GM23248 (cell line): ENCODE measurements at regions not wholly inside any gene's neighbourhood (a gene's known extent, or its start where the extent isn't known, plus 50 kb on each side); places are given as distances from the start of the nearest gene placed in this dataset.
A peak's percentile ranks its signal among the peaks of the same experiment; 100 is the strongest.

ENCODE experiments used
- DNase-seq: peaks from one replicate; pipeline ENCODE4 v3.0.0-alpha.2; 2015
- H2AFZ ChIP-seq: fragments of 200-600 bp; sonication (generic); 2 replicates; pipeline ENCODE4 v1.6.1; 2016; ENCODE audit warnings: antibody characterized with exemption
- H3F3A ChIP-seq: fragments of 200-600 bp; sonication (generic); 2 replicates; pipeline ENCODE4 v1.6.1; 2016; ENCODE audit warnings: mild to moderate bottlenecking, antibody characterized with exemption, mixed run types; ENCODE audit not compliant: insufficient read depth
- H3K27ac ChIP-seq: fragments of 200-600 bp; sonication (generic); 2 replicates; pipeline ENCODE4 v1.5.1; 2016; ENCODE audit warnings: mild to moderate bottlenecking
- H3K27me3 ChIP-seq: fragments of 200-600 bp; sonication (generic); replicated peaks from 2 replicates; pipeline ENCODE4 v1.6.1; 2016; ENCODE audit warnings: mild to moderate bottlenecking; ENCODE audit not compliant: insufficient read depth
- H3K36me3 ChIP-seq: fragments of 200-600 bp; sonication (generic); 2 replicates; pipeline ENCODE4 v1.6.1; 2016; ENCODE audit warnings: low read depth, mild to moderate bottlenecking
- H3K4me1 ChIP-seq: fragments of 200-600 bp; sonication (generic); 2 replicates; pipeline ENCODE4 v1.6.1; 2016; ENCODE audit warnings: mild to moderate bottlenecking; ENCODE audit not compliant: insufficient read depth
- H3K4me2 ChIP-seq: fragments of 200-600 bp; sonication (generic); one replicate; pipeline ENCODE4 v1.6.1; 2016; ENCODE audit warnings: mild to moderate bottlenecking; ENCODE audit not compliant: unreplicated experiment
- H3K4me3 ChIP-seq: fragments of 200-600 bp; sonication (generic); 2 replicates; pipeline ENCODE4 v1.5.1; 2016; ENCODE audit warnings: mild to moderate bottlenecking
- H3K79me2 ChIP-seq: fragments of 200-600 bp; sonication (generic); 2 replicates; pipeline ENCODE4 v1.6.1; 2016; ENCODE audit warnings: mild to moderate bottlenecking; ENCODE audit not compliant: insufficient read depth
- H3K9ac ChIP-seq: fragments of 200-600 bp; sonication (generic); 2 replicates; pipeline ENCODE4 v1.6.1; 2016; ENCODE audit warnings: mild to moderate bottlenecking
- H3K9me2 ChIP-seq: fragments of 200-600 bp; sonication (generic); 2 replicates; pipeline ENCODE4 v1.6.1; 2016; ENCODE audit warnings: mixed run types, mild to moderate bottlenecking, moderate library complexity; ENCODE audit not compliant: insufficient read depth
- H3K9me3 ChIP-seq: fragments of 200-600 bp; sonication (generic); one replicate; pipeline ENCODE4 v1.6.1; 2017; ENCODE audit warnings: low read depth
- H4K20me1 ChIP-seq: fragments of 200-600 bp; sonication (generic); 2 replicates; pipeline ENCODE4 v1.6.0; 2016; ENCODE audit not compliant: insufficient read depth
- EZH2 ChIP-seq: fragments of 200-600 bp; sonication (generic); IDR thresholded peaks from 2 replicates; pipeline ENCODE4 v1.6.1; 2018; ENCODE audit warnings: antibody characterized with exemption, mild to moderate bottlenecking; ENCODE audit not compliant: insufficient read depth, poor library complexity, severe bottlenecking
- EZH2phosphoT487 ChIP-seq: fragments of 200-600 bp; sonication (generic); IDR thresholded peaks from 2 replicates; pipeline ENCODE4 v1.6.1; 2018; ENCODE audit warnings: antibody characterized with exemption, moderate library complexity, mild to moderate bottlenecking, low read depth; ENCODE audit not compliant: insufficient read depth
- WGBS, 2 experiments: methylation state at CpG; one replicate each; pipeline ENCODE4 v1.1.6; 2015 to 2017; ENCODE audit warnings: low lambda C conversion rate in 2 of 2, low coverage in 1 of 2; ENCODE audit errors: missing lambda C conversion rate in 2 of 2; 5-methylcytosine and 5-hydroxymethylcytosine counted together
- in situ Hi-C: fragments of 300-500 bp; cut with MboI; formaldehyde crosslinking; loops from 2 replicates; pipeline ENCODE4 v1.15.0; 2020

GRCh38 chr4:153116801-153117200 lies 87.4 kb upstream of the TRIM2 start:
- no peaks in the 10 kb centered on the region for H3K9me2 ChIP-seq
- no peaks in the 10 kb centered on the region for H3K9me3 ChIP-seq
- H3K9ac ChIP-seq = no peak overlapping the region
- H4K20me1 ChIP-seq = no peaks in the 10 kb centered on the region
- H3K4me3 ChIP-seq = no peak overlapping the region
- H3K4me1 ChIP-seq = peaks cover 20% of the 10 kb centered on the region
- 42 to 71% methylated on average over 1 of the region's 1 CpG for WGBS, 2 experiments
- TF ChIP-seq EZH2 (no peak), EZH2phosphoT487 (no peak)
- peak overlapping the region; percentile 92 for H3K4me2 ChIP-seq
- no peaks in the 10 kb centered on the region for H3K27me3 ChIP-seq
- no peak overlapping the region for H3K27ac ChIP-seq
- H3F3A ChIP-seq = peaks cover 19% of the 10 kb centered on the region; the same call in 1 of the 2 replicates
- H3K79me2 ChIP-seq = no peaks in the 10 kb centered on the region
- in situ Hi-C loops = no loop called here
- DNase-seq = no peak
- no peak overlapping the region for H2AFZ ChIP-seq
- no peaks in the 10 kb centered on the region for H3K36me3 ChIP-seq

GRCh38 chr4:153117554-153117953 lies 86.7 kb upstream of the TRIM2 start:
- H3K4me2 ChIP-seq = no peak overlapping the region
- H3K4me1 ChIP-seq = peaks cover 20% of the 10 kb centered on the region
- H3K9me2 ChIP-seq = no peaks in the 10 kb centered on the region
- H3F3A ChIP-seq = peaks cover 19% of the 10 kb centered on the region; the same call in 1 of the 2 replicates
- no peaks in the 10 kb centered on the region for H3K79me2 ChIP-seq
- in situ Hi-C loops = no loop called here
- no peaks in the 10 kb centered on the region for H3K36me3 ChIP-seq
- H3K9ac ChIP-seq = no peak overlapping the region
- no peaks in the 10 kb centered on the region for H4K20me1 ChIP-seq
- H3K27me3 ChIP-seq = no peaks in the 10 kb centered on the region
- no peak overlapping the region for H2AFZ ChIP-seq
- no peak overlapping the region for H3K4me3 ChIP-seq
- H3K27ac ChIP-seq = no peak overlapping the region
- H3K9me3 ChIP-seq = no peaks in the 10 kb centered on the region
- 90 to 93% methylated on average over 5 of the region's 5 CpGs for WGBS, 2 experiments
- TF ChIP-seq EZH2 = no peak
- no peak for TF ChIP-seq EZH2phosphoT487
- DNase-seq = no peak

GRCh38 chr4:153119626-153120025 lies 84.6 kb upstream of the TRIM2 start:
- no peaks in the 10 kb centered on the region for H3K9me2 ChIP-seq
- in situ Hi-C loops = loop anchor here (10.0 kb wide), 1 partner anchor 265 kb away; no protein-coding TSS in a partner anchor
- no peaks in the 10 kb centered on the region for H4K20me1 ChIP-seq
- H3K27ac ChIP-seq = no peak overlapping the region
- H2AFZ ChIP-seq = no peak overlapping the region
- no peak overlapping the region for H3K4me3 ChIP-seq
- no peaks in the 10 kb centered on the region for H3K79me2 ChIP-seq
- H3K4me1 ChIP-seq = peaks cover 16% of the 10 kb centered on the region
- no peak overlapping the region for H3K9ac ChIP-seq
- H3K4me2 ChIP-seq = no peak overlapping the region
- no peak for DNase-seq
- peaks cover 15% of the 10 kb centered on the region; the same call in 1 of the 2 replicates for H3F3A ChIP-seq
- WGBS, 2 experiments = 89 to 97% methylated on average over 2 of the region's 2 CpGs
- no peaks in the 10 kb centered on the region for H3K9me3 ChIP-seq
- TF ChIP-seq EZH2phosphoT487 (no peak), EZH2 (no peak)
- no peaks in the 10 kb centered on the region for H3K27me3 ChIP-seq
- H3K36me3 ChIP-seq = no peaks in the 10 kb centered on the region

- WGBS, 2 experiments = 80 to 88% methylated on average over 2 of the region's 2 CpGs
- no peak overlapping the region for H3K4me2 ChIP-seq
- H4K20me1 ChIP-seq = no peaks in the 10 kb centered on the region
- TF ChIP-seq EZH2 = no peak
- no peak for TF ChIP-seq EZH2phosphoT487
- H3K27me3 ChIP-seq = no peaks in the 10 kb centered on the region
- H3K27ac ChIP-seq = no peak overlapping the region
- H2AFZ ChIP-seq = no peak overlapping the region
- no peaks in the 10 kb centered on the region for H3K36me3 ChIP-seq
- H3F3A ChIP-seq = peaks cover 9% of the 10 kb centered on the region; the same call in 1 of the 2 replicates
- H3K9me3 ChIP-seq = no peaks in the 10 kb centered on the region
- no peaks in the 10 kb centered on the region for H3K79me2 ChIP-seq
- H3K4me3 ChIP-seq = no peak overlapping the region
- peaks cover 11% of the 10 kb centered on the region for H3K4me1 ChIP-seq
- no peaks in the 10 kb centered on the region for H3K9me2 ChIP-seq
- in situ Hi-C loops = loop anchor here (10.0 kb wide), 1 partner anchor 265 kb away; no protein-coding TSS in a partner anchor
- H3K9ac ChIP-seq = no peak overlapping the region
- no peak for DNase-seq
Measured at GRCh38 chr4:153120235-153120634, 84.0 kb upstream of the TRIM2 start.

- H3K36me3 ChIP-seq = no peaks in the 10 kb centered on the region
- no peak overlapping the region for H3K4me2 ChIP-seq
- no peak for DNase-seq
- no peak overlapping the region for H3K9ac ChIP-seq
- H3K4me1 ChIP-seq = no peaks in the 10 kb centered on the region
- H3K79me2 ChIP-seq = no peaks in the 10 kb centered on the region
- TF ChIP-seq EZH2 (no peak), EZH2phosphoT487 (no peak)
- H3K9me2 ChIP-seq = no peaks in the 10 kb centered on the region
- WGBS, 2 experiments = 89 to 92% methylated on average over 6 of the region's 6 CpGs
- H3F3A ChIP-seq = no peaks in the 10 kb centered on the region
- H2AFZ ChIP-seq = no peak overlapping the region
- no peaks in the 10 kb centered on the region for H3K27me3 ChIP-seq
- no peak overlapping the region for H3K4me3 ChIP-seq
- H3K9me3 ChIP-seq = no peaks in the 10 kb centered on the region
- no peaks in the 10 kb centered on the region for H4K20me1 ChIP-seq
- in situ Hi-C loops = loop anchor here (10.0 kb wide), 1 partner anchor 268 kb away; no protein-coding TSS in a partner anchor
- H3K27ac ChIP-seq = no peak overlapping the region
Measured at GRCh38 chr4:153122855-153123254, 81.4 kb upstream of the TRIM2 start.
